ENCODE measurements at regions not wholly inside any gene's neighbourhood (a gene's known extent, or its start where the extent isn't known, plus 50 kb on each side); places are given as distances from the start of the nearest gene placed in this dataset.

DNA sequence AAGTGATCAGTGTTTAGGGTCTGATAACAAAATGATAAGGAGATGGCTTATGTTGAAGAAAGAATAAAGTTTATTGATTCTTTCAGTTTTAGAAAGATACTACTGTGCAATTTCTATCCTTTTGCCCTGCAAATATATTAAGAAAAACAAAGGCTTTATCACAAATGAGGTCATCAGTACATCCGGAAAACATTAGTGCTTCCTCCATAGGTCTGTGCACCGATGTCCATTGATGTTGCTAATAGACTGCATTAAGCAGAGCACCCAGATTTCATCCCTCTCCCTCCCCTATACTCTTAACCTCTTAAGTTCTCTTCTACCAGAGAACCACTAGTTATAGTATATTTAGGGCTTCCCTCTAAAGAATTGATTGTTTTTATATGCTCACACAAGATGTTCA is 53.7 kb upstream of the HHIP start:
- Histone ChIP-seq H3K9ac (ENCODE audit: insufficient read depth, low read depth, low read length) (no peak overlapping the region), H3K4me1 (ENCODE audit: insufficient read depth, low read length) (no peaks in the 10 kb centered on the region), H3K27me3 (ENCODE audit: control insufficient read depth in 1 of 2, insufficient read depth in 2 of 2, low read length in 2 of 2) (no peaks in the 10 kb centered on the region), H3K4me3 (replicated peaks in 1 of 3; ENCODE audit: insufficient read depth in 1 of 3, low read depth in 2 of 3, low read length in 3 of 3) (no peak overlapping the region), H2AFZ (ENCODE audit: low read length) (no peak overlapping the region), H4K20me1 (ENCODE audit: insufficient read depth, low read length) (no peaks in the 10 kb centered on the region), H3K9me3 (ENCODE audit: low read length) (no peaks in the 10 kb centered on the region), H3K27ac (ENCODE audit: extremely low read length, insufficient read depth, low read length) (no peak overlapping the region), H3K4me2 (ENCODE audit: low read depth, low read length) (no peak overlapping the region), H3K36me3 (replicated peaks in 1 of 2; ENCODE audit: control insufficient read depth in 1 of 2, insufficient read depth in 2 of 2, low read length in 2 of 2) (no peaks in the 10 kb centered on the region), H3K79me2 (ENCODE audit: insufficient read depth, low read length) (no peaks in the 10 kb centered on the region)
- no peak for ATAC-seq
- ChIA-PET POLR2A (no interaction called here), CTCF (ENCODE audit: low intra/inter-chr PET ratio, low total read pairs) (no interaction called here)
- no TSS peak for BruUV-seq (replicated peaks)
- TF ChIP-seq HMGA1 (CRISPR knock-in tag; conservative IDR thresholded peaks at IDR 0.05) = no peak
- 29% methylated on average over 2 of the region's 2 CpGs for WGBS (ENCODE audit: low lambda C conversion rate)
- FAIRE-seq = no peak
- in situ Hi-C loops (cut with HindIII; ENCODE audit: extremely low pct_ligation_motif_present, low pct_unique_long_range_greater_than_20kb) (no loop called here), intact Hi-C loops (cut with micrococcal nuclease; ENCODE audit: unreplicated experiment) (no loop called here)
- DNase-seq (ENCODE audit: low spot score) = no peak

DNA sequence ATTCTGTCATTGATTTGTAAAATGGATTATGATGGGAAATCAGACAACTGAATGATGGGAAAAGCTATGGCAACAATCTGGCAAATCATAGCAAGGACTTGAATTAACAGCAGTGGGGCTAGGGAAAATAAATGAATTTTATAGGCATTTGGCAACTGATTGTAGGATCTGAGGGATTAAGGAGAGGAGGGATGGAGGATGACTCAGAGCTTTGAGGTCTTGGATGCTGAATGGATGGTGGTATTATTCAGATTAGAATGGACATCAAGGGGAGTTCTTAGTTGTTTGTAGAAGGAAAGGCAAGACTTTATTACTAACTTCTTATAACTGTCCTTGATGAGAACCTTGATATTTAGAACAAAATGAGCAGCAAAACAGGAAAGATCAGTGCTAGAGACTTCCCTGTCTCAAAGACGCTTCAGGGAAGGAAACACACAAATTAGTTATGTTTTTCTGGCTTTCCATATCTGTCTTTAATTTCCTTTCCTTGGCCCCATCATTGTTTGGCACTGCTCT is 51.4 kb upstream of the HHIP start:
- intact Hi-C loops (cut with micrococcal nuclease; ENCODE audit: unreplicated experiment) = no loop called here
- FAIRE-seq (no peak), DNase-seq (ENCODE audit: low spot score) (no peak), ATAC-seq (no peak)
- Histone ChIP-seq H3K36me3 (replicated peaks in 1 of 2; ENCODE audit: control insufficient read depth in 1 of 2, insufficient read depth in 2 of 2, low read length in 2 of 2) (no peaks in the 10 kb centered on the region), H3K9me3 (ENCODE audit: low read length) (no peaks in the 10 kb centered on the region), H3K4me2 (ENCODE audit: low read depth, low read length) (no peak overlapping the region), H3K9ac (ENCODE audit: insufficient read depth, low read depth, low read length) (no peak overlapping the region), H3K4me1 (ENCODE audit: insufficient read depth, low read length) (no peaks in the 10 kb centered on the region), H3K27me3 (ENCODE audit: control insufficient read depth in 1 of 2, insufficient read depth in 2 of 2, low read length in 2 of 2) (no peaks in the 10 kb centered on the region), H3K27ac (ENCODE audit: extremely low read length, insufficient read depth, low read length) (no peak overlapping the region), H2AFZ (ENCODE audit: low read length) (no peak overlapping the region), H4K20me1 (ENCODE audit: insufficient read depth, low read length) (no peaks in the 10 kb centered on the region), H3K79me2 (ENCODE audit: insufficient read depth, low read length) (no peaks in the 10 kb centered on the region), H3K4me3 (replicated peaks in 1 of 3; ENCODE audit: insufficient read depth in 1 of 3, low read depth in 2 of 3, low read length in 3 of 3) (no peak overlapping the region)
- ChIA-PET POLR2A (no interaction called here), CTCF (ENCODE audit: low intra/inter-chr PET ratio, low total read pairs) (no interaction called here)
- in situ Hi-C loops (cut with HindIII; ENCODE audit: extremely low pct_ligation_motif_present, low pct_unique_long_range_greater_than_20kb) = no loop called here
- no TSS peak for BruUV-seq (replicated peaks)
- WGBS (ENCODE audit: low lambda C conversion rate) = 0% methylated on average over 1 of the region's 1 CpG
- TF ChIP-seq NFYB (CRISPR knock-in tag; IDR thresholded peaks at IDR 0.05) (no peak), PHF21A (CRISPR knock-in tag; IDR thresholded peaks at IDR 0.05) (no peak), HNRNPL (IDR thresholded peaks at IDR 0.05; ENCODE audit: low read depth, low read length) (no peak), CREB1 (IDR thresholded peaks at IDR 0.05) (no peak), CREB1 (CRISPR knock-in tag; IDR thresholded peaks at IDR 0.05) (no peak), ZNF234 (CRISPR knock-in tag; conservative IDR thresholded peaks at IDR 0.05) (no peak), ZNF3 (CRISPR knock-in tag; IDR thresholded peaks at IDR 0.05) (no peak), ATF1 (CRISPR knock-in tag; IDR thresholded peaks at IDR 0.05) (no peak), ZNF333 (CRISPR knock-in tag; IDR thresholded peaks at IDR 0.05; ENCODE audit: borderline replicate concordance) (no peak), ZNF350 (CRISPR knock-in tag; IDR thresholded peaks at IDR 0.05; ENCODE audit: borderline replicate concordance, low read depth) (no peak), ZNF121 (CRISPR knock-in tag; IDR thresholded peaks at IDR 0.05) (no peak), HMGA1 (CRISPR knock-in tag; conservative IDR thresholded peaks at IDR 0.05) (no peak), ZNF891 (CRISPR knock-in tag; IDR thresholded peaks at IDR 0.05) (no peak)
- TF ChIP-seq, protein P1, sequence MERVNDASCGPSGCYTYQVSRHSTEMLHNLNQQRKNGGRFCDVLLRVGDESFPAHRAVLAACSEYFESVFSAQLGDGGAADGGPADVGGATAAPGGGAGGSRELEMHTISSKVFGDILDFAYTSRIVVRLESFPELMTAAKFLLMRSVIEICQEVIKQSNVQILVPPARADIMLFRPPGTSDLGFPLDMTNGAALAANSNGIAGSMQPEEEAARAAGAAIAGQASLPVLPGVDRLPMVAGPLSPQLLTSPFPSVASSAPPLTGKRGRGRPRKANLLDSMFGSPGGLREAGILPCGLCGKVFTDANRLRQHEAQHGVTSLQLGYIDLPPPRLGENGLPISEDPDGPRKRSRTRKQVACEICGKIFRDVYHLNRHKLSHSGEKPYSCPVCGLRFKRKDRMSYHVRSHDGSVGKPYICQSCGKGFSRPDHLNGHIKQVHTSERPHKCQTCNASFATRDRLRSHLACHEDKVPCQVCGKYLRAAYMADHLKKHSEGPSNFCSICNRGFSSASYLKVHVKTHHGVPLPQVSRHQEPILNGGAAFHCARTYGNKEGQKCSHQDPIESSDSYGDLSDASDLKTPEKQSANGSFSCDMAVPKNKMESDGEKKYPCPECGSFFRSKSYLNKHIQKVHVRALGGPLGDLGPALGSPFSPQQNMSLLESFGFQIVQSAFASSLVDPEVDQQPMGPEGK (CRISPR knock-in tag; IDR thresholded peaks at IDR 0.05) = no peak
- TF ChIP-seq, protein P2, sequence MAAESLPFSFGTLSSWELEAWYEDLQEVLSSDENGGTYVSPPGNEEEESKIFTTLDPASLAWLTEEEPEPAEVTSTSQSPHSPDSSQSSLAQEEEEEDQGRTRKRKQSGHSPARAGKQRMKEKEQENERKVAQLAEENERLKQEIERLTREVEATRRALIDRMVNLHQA (CRISPR knock-in tag; IDR thresholded peaks at IDR 0.05) = no peak
- TF ChIP-seq, protein P3, sequence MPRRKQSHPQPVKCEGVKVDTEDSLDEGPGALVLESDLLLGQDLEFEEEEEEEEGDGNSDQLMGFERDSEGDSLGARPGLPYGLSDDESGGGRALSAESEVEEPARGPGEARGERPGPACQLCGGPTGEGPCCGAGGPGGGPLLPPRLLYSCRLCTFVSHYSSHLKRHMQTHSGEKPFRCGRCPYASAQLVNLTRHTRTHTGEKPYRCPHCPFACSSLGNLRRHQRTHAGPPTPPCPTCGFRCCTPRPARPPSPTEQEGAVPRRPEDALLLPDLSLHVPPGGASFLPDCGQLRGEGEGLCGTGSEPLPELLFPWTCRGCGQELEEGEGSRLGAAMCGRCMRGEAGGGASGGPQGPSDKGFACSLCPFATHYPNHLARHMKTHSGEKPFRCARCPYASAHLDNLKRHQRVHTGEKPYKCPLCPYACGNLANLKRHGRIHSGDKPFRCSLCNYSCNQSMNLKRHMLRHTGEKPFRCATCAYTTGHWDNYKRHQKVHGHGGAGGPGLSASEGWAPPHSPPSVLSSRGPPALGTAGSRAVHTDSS (CRISPR knock-in tag; conservative IDR thresholded peaks at IDR 0.05) = no peak
